CD4-positive, alpha-beta T cell treated with Interleukin-15 for 4 hours (primary cell): ENCODE measurements at regions not wholly inside any gene's neighbourhood (a gene's known extent, or its start where the extent isn't known, plus 50 kb on each side); places are given as distances from the start of the nearest gene placed in this dataset.
"Not testable (repeated sequence)": the region's sequence is repeated elsewhere in the genome, so short reads cannot be mapped to it uniquely, and the experiment has no call there.

Experiments used
- DNase-seq: peaks from one replicate; pipeline ENCODE4 v3.0.0-alpha.2; 2020; ENCODE audit warnings: low spot score

DNA sequence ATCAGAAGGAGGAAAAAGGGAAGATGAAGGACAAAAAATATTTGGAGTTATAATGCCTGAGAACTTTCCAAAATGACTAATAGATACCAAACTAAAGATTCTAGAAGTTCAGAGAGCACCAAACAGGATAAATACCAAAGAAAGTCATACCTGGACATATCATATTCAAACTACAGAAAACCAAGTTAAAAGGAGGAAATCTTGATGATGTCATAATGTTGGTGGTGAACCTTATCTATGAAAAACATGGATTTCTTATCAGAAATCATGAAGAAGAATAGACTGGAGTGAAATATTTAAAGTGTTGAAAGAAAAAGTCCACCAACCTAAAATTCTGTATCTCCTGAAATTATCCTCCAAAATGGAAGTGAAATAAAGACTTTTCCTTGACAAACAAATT is 389.2 kb downstream of the JRKL start:
- no peak for DNase-seq

DNA sequence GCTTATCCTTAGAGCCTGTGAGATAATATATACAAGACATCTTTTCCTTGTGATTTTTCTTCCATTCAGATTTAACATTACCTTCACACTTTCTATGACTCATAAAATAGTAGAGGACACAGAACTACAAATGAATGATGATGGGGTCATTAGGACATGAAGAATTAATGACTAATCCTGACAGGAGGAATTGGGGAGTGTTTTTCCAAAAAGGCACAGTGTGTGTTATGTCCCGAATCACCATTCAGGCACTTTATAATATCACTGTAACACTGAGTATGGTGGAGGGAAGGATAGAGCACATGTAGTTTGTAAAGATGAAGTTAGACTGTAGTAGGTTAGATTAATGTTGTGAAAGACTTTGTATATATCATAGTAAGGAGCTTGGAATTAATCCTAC is 391.3 kb downstream of the JRKL start:
- DNase-seq = no peak

GRCh38 chr11:96782632-96783031 is 392.8 kb downstream of the JRKL start:
- DNase-seq = no peak

DNA sequence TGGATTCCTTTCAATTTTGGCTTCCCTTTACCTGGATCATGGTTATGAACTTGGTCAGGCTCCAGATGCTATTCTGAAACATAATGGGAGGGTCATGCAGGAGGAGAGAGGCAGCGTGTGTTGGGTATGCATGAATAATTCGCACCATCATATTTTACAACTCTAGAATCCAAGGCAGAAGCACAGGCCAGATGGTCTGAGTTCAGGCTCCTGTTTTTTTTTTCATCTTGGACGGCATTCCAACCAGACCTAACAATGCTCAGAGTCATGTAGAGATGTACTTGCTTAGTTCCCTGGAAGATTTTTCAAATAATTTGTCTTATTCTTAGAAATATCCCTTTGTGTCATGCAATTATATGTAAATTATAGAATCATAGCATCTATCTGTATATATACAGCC is 393.5 kb downstream of the JRKL start:
- DNase-seq = no peak

GRCh38 chr11:96785073-96785472 is 395.3 kb downstream of the JRKL start:
- DNase-seq = no peak

DNA sequence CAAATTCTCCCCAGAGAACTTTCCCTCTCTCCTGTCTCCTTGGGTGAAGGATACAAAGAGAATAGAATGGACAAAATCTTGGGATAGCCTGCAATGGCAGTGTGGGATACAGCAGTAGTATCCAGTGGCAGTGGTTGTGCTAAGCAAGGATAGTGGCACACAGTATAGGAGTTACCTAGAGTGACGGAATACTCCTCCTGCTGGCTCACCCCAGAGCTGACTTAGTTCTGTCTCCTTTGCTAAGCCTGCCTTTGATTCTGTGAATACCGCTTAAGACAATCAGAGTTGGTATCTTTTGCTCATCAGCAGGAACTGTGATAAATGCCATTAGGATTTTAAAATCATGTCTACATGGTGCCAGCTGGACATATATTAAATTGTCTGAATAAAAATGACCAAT is 404.3 kb downstream of the JRKL start:
- no peak for DNase-seq

DNA sequence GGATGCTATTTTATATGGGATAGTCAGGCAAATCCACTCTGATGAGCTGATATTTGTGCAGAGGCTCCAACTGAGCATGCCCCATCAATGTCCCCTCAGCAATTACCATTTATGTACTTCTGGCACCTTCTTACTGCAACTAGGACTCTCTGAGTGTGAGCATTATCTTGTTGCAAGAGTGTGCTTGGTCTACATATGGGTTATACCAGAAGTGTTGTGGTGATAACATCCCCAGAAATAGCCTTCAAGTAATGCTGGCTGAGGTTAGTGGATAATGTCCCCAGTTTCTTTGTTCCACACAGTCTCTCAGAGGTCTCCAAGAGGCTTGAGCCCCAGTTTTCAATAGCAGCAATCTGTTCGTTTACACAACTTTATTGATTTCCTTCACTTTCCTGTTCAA is 408.6 kb downstream of the JRKL start:
- DNase-seq = no peak

DNA sequence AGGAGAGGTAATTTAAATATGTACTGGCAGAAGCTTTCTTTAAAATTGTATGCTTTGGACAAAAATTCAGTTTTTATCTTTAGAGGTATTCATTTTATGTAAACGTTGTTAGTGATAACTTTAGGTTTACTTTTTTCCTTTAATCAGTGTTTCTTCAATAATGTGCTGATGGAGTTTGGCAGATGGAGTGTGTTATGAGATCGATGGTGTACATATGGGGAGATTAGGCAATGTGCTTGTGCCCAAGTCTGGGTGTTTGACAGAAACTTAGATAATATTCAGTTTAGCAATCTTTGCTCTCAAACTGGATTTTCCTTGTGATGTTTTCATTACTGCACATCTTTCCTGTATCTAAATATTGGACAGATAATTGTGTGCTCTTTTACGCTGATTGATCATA is 425.4 kb downstream of the JRKL start:
- DNase-seq = no peak

DNA sequence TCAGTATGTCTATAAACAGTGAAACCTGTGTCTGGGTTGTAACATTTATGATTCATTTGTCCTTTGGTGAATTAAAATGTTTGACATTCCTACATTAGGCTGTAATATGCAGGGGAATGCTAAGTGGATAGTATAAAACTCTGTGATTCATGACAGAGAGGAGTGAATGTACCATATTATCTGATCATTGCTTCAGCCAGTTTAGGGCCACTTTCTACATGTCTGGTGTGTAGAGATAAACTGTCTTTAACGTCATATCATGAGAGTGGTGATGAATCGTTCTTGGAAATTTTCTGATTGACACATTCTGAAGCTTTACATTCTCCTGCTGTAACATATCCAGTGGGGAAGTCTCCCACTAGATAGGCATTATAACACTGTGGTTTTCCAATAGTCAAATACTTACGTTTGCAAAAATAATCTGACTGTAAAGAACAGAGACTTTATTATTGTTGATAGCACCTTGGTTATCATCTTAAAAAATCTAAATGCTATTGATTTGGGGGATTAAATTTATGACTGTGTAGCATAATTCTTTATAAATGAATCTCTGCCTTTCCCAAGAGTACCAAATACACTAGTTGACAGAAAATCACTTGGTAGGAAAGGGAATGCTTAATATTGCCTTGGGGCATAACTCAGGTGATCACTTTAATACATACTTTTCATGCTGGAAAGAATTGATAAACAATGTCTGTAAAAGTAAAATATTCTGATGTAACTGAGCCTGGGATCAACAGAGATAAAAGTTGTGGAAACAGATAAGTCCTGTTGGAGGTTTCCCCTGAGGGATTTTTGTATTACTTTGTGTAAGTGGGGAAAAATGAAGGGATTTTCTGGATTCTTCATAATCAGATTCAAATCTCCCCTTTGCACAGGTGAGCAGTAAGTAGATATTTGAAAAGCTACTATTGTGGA is 427.9 kb downstream of the JRKL start:
- DNase-seq = no peak

DNA sequence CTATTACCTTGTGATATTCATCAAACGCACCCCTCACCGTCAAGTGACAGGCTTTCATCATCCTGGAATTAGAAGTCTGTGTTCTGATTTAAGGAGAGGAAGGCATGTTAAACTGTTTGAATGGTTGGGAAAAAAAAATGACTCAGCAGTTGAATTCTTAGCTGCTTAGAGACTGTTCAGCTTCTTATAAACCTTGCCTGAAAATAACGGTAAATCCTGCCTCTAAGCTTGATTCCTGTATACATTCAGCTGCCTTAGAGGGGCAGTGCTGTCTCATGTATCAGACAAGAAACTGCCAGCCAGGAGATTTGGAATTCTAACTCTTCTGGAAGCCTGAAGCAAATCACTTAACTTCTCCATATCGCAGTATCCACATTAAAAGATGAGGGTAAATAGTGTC is 437.4 kb downstream of the JRKL start:
- DNase-seq = no peak

GRCh38 chr11:96841792-96842191 is 452.0 kb downstream of the JRKL start:
- DNase-seq = no peak

- DNase-seq = no peak
These were observed 452.9 kb downstream of the JRKL start for GRCh38 chr11:96842731-96843130.

DNA sequence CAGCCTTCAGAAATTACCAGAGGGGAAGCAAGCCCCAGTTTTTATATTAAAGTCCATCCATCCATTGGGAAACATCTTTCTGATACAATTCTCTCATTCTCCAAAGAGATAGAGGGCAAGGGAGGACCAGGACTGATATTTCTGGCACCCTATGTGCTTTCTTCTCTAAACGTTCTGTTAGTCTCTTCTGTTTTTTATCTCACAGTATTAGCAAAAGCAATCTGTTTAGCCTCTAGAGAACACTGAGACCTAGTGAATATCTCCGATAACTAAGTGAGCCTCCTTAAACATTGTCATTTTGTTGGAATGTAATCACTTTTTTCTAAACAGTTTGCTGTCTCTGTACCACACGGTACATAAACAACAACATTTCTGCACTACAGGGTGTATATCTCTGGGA is 464.6 kb downstream of the JRKL start:
- no peak for DNase-seq

DNA sequence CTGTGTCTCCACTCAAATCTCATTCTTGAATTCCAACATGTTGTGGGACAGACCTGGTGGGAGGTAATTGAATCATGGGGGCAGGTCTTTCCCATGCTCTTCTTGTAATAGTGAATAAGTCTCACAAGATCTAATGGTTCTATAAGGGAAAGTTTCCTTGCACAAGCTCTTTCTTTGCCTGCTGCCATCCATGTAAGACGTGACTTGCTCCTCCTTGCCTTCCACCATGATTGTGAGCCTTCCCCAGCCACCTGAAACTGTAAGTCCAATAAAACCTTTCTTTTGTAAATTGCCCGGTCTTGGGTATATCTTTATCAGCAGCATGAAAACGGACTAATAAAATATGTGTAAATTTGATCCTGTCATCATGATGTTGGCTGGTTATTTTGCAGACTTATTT is 471.9 kb downstream of the JRKL start:
- not testable (repeated sequence) for DNase-seq

DNA sequence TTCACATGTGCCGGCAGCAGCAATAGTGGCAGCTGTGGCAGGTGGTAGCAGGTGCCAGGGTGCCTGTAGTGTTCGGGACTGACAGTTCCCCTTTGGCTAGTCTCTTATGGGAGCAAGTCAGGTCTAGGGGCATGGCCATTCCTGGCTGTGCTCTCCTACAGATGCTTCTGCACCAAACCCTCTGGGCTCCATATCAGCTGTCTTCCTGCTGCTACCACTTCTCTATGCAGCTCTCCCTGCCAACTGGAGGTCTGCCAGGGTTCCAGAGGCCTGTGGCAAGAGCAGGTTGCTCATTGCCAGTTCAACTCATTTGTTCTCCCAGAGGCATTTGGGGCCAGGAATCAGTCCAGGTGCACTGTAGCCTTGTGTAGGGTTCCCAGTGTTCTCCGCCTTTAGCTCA is 473.7 kb downstream of the JRKL start:
- DNase-seq = no peak

GRCh38 chr11:96865020-96865419 is 475.2 kb downstream of the JRKL start:
- DNase-seq = no peak

GRCh38 chr11:96869207-96869606 is 479.4 kb downstream of the JRKL start:
- DNase-seq = no peak

GRCh38 chr11:96875712-96876111 is 485.9 kb downstream of the JRKL start:
- DNase-seq = no peak

DNA sequence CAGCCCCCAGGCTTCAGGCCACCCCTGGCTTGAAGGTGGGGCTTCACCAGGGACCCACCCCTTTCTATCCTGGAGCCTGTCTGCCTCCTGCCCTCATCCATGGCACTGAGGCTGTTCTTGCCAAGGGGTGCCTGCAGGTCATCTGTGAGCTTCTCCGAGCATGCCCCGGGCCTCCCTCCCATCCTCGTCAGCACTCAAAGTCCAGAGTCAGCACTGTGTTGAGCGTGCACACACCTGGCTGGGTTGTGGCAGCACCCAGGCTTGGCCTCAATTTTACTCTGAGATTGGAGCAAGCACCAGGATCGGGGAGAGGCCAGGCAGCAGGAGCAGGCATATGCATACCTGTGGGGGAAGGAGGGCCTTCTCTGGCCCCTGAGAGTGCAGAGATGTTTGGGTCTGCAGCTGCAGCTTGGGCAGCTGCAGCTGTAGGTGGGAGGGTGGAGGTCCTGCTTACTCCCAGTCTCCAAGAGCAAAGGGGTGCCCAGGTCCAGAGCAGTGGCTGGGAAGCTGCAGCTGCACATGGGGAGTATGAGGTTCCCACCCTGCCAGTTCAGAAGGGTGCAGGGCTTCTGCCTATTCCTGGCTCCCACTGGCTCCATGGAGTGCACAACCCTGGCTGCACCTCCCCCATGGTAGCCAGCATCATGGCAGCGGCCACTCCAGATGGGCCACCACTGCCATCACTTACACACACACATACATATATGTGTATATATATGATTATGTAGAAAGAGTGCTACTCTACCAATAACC is 488.7 kb downstream of the JRKL start:
- DNase-seq = no peak

DNA sequence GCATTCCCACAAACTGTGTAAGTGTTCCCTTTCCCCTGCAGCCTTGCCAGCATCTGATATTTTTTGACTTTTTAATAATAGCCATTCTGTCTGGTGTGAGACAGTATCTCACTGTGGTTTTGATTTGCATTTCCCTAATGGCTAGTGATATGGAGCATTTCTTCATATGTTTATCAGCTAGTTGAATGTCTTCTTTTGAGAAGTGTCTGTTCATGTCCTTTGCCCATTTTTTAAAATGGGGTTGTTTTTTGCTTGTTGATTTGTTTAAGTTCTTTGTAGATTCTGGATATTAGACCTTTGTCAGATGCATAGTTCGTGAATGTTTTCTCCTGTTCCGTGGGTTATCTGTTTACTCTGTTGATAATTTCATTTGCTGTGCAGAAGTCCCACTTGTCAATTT is 492.8 kb downstream of the JRKL start:
- DNase-seq = not testable (repeated sequence)

DNA sequence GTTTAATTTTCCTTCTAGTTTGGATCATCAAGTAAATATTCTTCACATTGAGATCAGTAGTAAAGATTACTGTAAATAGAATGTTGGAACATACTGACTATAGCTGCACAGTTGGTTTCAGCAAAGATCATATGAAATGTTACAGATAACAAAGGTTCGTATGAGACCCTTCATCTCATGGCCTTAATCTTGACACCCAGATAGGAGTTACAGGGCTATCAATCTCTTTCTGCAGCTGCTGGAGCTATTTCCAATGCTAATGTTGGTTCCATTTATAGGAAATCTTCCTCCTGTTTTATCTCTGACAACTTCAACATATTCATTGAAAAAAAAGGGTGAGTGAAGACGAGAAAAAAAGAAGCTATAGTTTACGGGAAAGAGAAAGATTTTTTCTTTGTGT is 495.6 kb downstream of the JRKL start:
- DNase-seq = no peak

- DNase-seq = no peak
These were observed 496.1 kb downstream of the JRKL start for GRCh38 chr11:96885912-96886311.

- DNase-seq = no peak
These were observed 504.2 kb downstream of the JRKL start for GRCh38 chr11:96893988-96894387.
